ENCODE measurements at regions not wholly inside any gene's neighbourhood (a gene's known extent, or its start where the extent isn't known, plus 50 kb on each side); places are given as distances from the start of the nearest gene placed in this dataset.
A peak's percentile ranks its signal among the peaks of the same experiment; 100 is the strongest.

DNA sequence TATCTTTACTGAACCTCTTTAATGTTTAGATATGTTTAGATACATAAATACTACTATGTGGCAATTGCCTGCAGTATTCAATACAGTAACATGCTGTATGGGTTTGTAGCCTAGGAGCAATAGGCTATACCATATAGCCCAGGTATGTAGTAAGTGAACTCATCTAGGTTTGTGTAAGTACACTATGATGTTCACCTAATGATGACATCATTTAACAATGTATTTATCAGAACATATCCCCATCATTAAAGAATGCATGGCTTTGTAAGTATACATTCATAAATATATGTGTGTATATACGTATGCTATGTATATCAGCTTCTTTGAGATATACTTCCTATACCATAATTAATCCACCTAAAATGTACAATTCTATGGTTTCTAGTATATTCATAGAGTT, 631.2 kb upstream of the MAN1A1 start:
- H3K4me3 ChIP-seq (ENCODE audit: low read depth, low read length): no peak overlapping the region
- TF ChIP-seq, protein P1, sequence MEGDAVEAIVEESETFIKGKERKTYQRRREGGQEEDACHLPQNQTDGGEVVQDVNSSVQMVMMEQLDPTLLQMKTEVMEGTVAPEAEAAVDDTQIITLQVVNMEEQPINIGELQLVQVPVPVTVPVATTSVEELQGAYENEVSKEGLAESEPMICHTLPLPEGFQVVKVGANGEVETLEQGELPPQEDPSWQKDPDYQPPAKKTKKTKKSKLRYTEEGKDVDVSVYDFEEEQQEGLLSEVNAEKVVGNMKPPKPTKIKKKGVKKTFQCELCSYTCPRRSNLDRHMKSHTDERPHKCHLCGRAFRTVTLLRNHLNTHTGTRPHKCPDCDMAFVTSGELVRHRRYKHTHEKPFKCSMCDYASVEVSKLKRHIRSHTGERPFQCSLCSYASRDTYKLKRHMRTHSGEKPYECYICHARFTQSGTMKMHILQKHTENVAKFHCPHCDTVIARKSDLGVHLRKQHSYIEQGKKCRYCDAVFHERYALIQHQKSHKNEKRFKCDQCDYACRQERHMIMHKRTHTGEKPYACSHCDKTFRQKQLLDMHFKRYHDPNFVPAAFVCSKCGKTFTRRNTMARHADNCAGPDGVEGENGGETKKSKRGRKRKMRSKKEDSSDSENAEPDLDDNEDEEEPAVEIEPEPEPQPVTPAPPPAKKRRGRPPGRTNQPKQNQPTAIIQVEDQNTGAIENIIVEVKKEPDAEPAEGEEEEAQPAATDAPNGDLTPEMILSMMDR (IDR thresholded peaks at IDR 0.05; ENCODE audit: insufficient read depth, low read depth, low read length): no peak
- DNase-seq (ENCODE audit: low read depth): no peak

- DNase-seq (ENCODE audit: low read depth): peak; percentile 17
- TF ChIP-seq, protein P1 (IDR thresholded peaks at IDR 0.05; ENCODE audit: insufficient read depth, low read depth, low read length): peak; percentile 42
- H3K4me3 ChIP-seq (ENCODE audit: low read depth, low read length): no peak overlapping the region
Observed at GRCh38 chr6:119979862-119980261, 630.3 kb upstream of the MAN1A1 start.

DNA sequence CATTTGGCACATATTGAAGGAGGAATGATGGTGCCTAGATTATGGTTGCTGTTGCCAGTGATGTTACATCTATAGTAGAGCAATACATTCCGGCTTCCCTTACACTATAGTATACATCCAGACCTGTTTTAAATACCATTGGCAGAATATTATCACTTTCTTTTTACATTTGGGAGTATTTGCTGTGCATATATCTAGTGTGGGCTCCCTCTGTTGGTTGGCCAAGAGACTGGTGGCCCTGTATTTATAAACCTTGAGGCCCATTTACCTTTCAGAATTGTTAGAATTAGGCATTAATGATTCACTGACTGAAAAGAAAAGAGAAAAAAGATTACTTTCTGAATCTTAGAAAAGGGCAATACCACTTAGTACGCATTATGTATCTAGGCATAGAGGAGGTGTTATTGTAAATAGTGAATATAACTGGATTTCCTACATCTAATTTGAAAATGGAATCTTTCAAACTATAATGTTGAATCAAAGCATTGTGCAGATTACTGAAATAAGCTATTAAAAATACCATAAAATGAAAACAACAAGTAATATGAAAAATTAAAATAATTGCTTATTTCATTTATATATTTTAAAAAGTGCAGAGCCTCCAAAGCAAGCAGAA, 628.8 kb upstream of the MAN1A1 start:
- H3K4me3 ChIP-seq (ENCODE audit: low read depth, low read length): no peak overlapping the region
- peak; percentile 36 for DNase-seq (ENCODE audit: low read depth)
- TF ChIP-seq, protein P1 (IDR thresholded peaks at IDR 0.05; ENCODE audit: insufficient read depth, low read depth, low read length): peak; percentile 71

- TF ChIP-seq, protein P1 (IDR thresholded peaks at IDR 0.05; ENCODE audit: insufficient read depth, low read depth, low read length): no peak
- H3K4me3 ChIP-seq (ENCODE audit: low read depth, low read length): no peak overlapping the region
- DNase-seq (ENCODE audit: low read depth): no peak
Observed at GRCh38 chr6:119974430-119975159, 625.0 kb upstream of the MAN1A1 start.

- H3K4me3 ChIP-seq (ENCODE audit: low read depth, low read length): no peak overlapping the region
- no peak for DNase-seq (ENCODE audit: low read depth)
- TF ChIP-seq, protein P1 (IDR thresholded peaks at IDR 0.05; ENCODE audit: insufficient read depth, low read depth, low read length): peak; percentile 11
Observed at GRCh38 chr6:119966484-119966883, 616.9 kb upstream of the MAN1A1 start.

DNA sequence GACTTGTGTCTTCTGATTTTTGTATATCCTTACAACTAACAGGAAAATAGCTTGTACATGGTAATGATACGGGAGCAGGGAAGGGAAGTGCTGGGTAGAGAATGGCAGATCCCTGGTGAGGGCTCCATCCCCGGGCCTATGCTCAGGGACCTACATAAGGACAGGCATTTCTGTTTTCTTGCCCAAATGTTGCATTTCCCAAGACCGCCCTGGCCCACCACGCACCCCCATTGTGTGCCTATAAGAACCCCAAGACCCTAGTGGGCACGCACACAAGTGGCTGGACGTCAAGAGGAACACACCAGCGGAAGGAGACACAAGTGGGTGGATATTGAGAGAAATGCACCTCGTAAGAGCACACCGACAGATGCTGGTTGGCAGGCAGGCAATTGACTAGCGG, 616.3 kb upstream of the MAN1A1 start:
- TF ChIP-seq, protein P1 (IDR thresholded peaks at IDR 0.05; ENCODE audit: insufficient read depth, low read depth, low read length): no peak
- no peak overlapping the region for H3K4me3 ChIP-seq (ENCODE audit: low read depth, low read length)
- no peak for DNase-seq (ENCODE audit: low read depth)
